ENCODE measurements at regions not wholly inside any gene's neighbourhood (a gene's known extent, or its start where the extent isn't known, plus 50 kb on each side); places are given as distances from the start of the nearest gene placed in this dataset.

DNA sequence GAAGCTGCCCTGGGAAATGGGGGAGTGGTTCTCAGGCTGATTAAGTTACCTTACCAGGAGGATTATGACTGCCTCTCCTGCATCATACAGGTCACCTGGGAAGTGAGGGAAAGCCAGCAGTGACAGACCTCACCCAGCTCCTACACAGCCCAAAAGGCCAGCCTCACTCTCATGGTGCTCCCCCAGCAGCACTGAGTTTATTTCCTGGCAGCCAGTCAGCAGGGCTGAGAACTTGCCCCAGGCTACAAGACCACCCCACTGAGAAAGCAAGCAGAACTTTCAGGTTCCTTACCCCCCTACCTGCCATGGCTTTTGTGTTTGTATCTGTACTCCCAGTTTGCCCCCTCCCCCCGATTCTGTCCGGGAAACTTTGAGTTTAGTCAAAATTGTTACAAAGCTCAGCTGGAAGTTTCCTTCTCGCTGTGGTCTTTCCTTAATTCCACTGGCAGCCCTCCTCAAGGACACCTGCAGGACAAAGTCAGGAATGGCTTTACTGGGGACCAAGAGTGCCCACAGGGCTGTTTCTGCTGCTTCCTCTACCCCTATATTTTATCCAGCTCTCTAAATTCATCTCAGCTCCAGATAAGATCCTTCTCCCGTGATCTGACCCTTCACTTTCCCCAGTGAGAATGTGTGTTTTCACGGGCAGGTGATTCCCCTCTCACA lies 649.8 kb upstream of the MBL2 start:
- Histone ChIP-seq H3K4me2 (ENCODE audit: low read length) (no peak overlapping the region), H2AFZ (ENCODE audit: low read depth, low read length) (no peak overlapping the region), H3K79me2 (replicated peaks; ENCODE audit: insufficient read depth, low read length) (no peaks in the 10 kb centered on the region), H3K4me3 (ENCODE audit: low read length) (no peak overlapping the region), H4K20me1 (ENCODE audit: insufficient read depth) (no peaks in the 10 kb centered on the region), H3K9me3 (ENCODE audit: low read length) (no peaks in the 10 kb centered on the region), H3K9ac (ENCODE audit: low read length) (no peak overlapping the region), H3K9me2 (ENCODE audit: insufficient read depth, low read length) (no peaks in the 10 kb centered on the region), H3K27me3 (ENCODE audit: insufficient read depth, low read depth, low read length) (no peaks in the 10 kb centered on the region), H3K27ac (ENCODE audit: low read length) (no peak overlapping the region), H3K36me3 (ENCODE audit: insufficient read depth, low read length) (no peaks in the 10 kb centered on the region), H3F3A (ENCODE audit: insufficient read depth, low read length, poor library complexity, severe bottlenecking) (no peaks in the 10 kb centered on the region)
- TF ChIP-seq SMC3 (conservative IDR thresholded peaks at IDR 0.05; ENCODE audit: poor library complexity), result no peak

DNA sequence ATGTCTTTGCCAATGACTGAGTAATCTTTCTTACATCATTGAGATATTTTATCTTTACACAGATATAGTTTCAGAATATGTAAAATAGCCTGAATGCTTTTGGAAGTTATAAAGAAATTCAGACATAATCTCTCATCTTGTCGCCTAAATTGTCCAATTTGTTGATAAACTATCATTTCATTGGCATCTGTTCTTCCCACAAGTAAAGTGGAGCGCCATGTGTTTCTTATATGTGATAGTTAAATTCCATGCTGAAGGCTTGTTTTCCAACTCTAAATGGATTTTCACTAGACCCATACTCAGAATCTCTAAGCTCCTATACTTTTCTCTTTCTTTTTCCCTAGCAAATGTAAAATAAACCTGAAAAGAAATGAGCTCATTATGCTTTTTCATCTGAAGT lies 640.1 kb upstream of the MBL2 start:
- H3K36me3 ChIP-seq (ENCODE audit: insufficient read depth, low read length), result no peaks in the 10 kb centered on the region
- TF ChIP-seq RAD21 (conservative IDR thresholded peaks at IDR 0.05) (no peak), MXI1 (conservative IDR thresholded peaks at IDR 0.05; ENCODE audit: poor library complexity, severe bottlenecking) (no peak), EP300 (conservative IDR thresholded peaks at IDR 0.05; ENCODE audit: poor library complexity, severe bottlenecking) (no peak), CTCF (IDR thresholded peaks at IDR 0.05; ENCODE audit: poor library complexity, severe bottlenecking) (no peak), TAF1 (IDR thresholded peaks at IDR 0.05; ENCODE audit: low read depth) (no peak), EZH2 (IDR thresholded peaks at IDR 0.05; ENCODE audit: borderline replicate concordance, insufficient read depth, low read length, poor library complexity, severe bottlenecking) (no peak), SMC3 (conservative IDR thresholded peaks at IDR 0.05; ENCODE audit: poor library complexity) (no peak), POLR2AphosphoS5 (IDR thresholded peaks at IDR 0.05) (no peak)
- TF ChIP-seq, protein P1, sequence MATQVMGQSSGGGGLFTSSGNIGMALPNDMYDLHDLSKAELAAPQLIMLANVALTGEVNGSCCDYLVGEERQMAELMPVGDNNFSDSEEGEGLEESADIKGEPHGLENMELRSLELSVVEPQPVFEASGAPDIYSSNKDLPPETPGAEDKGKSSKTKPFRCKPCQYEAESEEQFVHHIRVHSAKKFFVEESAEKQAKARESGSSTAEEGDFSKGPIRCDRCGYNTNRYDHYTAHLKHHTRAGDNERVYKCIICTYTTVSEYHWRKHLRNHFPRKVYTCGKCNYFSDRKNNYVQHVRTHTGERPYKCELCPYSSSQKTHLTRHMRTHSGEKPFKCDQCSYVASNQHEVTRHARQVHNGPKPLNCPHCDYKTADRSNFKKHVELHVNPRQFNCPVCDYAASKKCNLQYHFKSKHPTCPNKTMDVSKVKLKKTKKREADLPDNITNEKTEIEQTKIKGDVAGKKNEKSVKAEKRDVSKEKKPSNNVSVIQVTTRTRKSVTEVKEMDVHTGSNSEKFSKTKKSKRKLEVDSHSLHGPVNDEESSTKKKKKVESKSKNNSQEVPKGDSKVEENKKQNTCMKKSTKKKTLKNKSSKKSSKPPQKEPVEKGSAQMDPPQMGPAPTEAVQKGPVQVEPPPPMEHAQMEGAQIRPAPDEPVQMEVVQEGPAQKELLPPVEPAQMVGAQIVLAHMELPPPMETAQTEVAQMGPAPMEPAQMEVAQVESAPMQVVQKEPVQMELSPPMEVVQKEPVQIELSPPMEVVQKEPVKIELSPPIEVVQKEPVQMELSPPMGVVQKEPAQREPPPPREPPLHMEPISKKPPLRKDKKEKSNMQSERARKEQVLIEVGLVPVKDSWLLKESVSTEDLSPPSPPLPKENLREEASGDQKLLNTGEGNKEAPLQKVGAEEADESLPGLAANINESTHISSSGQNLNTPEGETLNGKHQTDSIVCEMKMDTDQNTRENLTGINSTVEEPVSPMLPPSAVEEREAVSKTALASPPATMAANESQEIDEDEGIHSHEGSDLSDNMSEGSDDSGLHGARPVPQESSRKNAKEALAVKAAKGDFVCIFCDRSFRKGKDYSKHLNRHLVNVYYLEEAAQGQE (IDR thresholded peaks at IDR 0.05; ENCODE audit: borderline replicate concordance), result no peak
- no peaks in the 10 kb centered on the region for H3K9me3 ChIP-seq (ENCODE audit: low read length)
- no peak overlapping the region for H3K4me3 ChIP-seq (ENCODE audit: low read length)
- H3K79me2 ChIP-seq (replicated peaks; ENCODE audit: insufficient read depth, low read length), result no peaks in the 10 kb centered on the region
- no peaks in the 10 kb centered on the region for H3K27me3 ChIP-seq (ENCODE audit: insufficient read depth, low read depth, low read length)
- no peaks in the 10 kb centered on the region for H3K9me2 ChIP-seq (ENCODE audit: insufficient read depth, low read length)
- H3K27ac ChIP-seq (ENCODE audit: low read length), result no peak overlapping the region
- no peak overlapping the region for H3K4me2 ChIP-seq (ENCODE audit: low read length)
- H3K9ac ChIP-seq (ENCODE audit: low read length), result no peak overlapping the region
- no peak overlapping the region for H2AFZ ChIP-seq (ENCODE audit: low read depth, low read length)
- no peaks in the 10 kb centered on the region for H3F3A ChIP-seq (ENCODE audit: insufficient read depth, low read length, poor library complexity, severe bottlenecking)
- H4K20me1 ChIP-seq (ENCODE audit: insufficient read depth), result no peaks in the 10 kb centered on the region
